ENCODE measurements at regions not wholly inside any gene's neighbourhood (a gene's known extent, or its start where the extent isn't known, plus 50 kb on each side); places are given as distances from the start of the nearest gene placed in this dataset.

- WGBS, 5 donors: 9 to 16% (median 11%) methylated on average over 4 to 7 of the region's 7 CpGs
- TF ChIP-seq POLR2A (IDR thresholded peaks at IDR 0.05) (no peak), POLR2AphosphoS5 (IDR thresholded peaks at IDR 0.05) (peak in 1 of 3 donors; percentile 18)
- TF ChIP-seq, protein P1, sequence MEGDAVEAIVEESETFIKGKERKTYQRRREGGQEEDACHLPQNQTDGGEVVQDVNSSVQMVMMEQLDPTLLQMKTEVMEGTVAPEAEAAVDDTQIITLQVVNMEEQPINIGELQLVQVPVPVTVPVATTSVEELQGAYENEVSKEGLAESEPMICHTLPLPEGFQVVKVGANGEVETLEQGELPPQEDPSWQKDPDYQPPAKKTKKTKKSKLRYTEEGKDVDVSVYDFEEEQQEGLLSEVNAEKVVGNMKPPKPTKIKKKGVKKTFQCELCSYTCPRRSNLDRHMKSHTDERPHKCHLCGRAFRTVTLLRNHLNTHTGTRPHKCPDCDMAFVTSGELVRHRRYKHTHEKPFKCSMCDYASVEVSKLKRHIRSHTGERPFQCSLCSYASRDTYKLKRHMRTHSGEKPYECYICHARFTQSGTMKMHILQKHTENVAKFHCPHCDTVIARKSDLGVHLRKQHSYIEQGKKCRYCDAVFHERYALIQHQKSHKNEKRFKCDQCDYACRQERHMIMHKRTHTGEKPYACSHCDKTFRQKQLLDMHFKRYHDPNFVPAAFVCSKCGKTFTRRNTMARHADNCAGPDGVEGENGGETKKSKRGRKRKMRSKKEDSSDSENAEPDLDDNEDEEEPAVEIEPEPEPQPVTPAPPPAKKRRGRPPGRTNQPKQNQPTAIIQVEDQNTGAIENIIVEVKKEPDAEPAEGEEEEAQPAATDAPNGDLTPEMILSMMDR (IDR thresholded peaks at IDR 0.05 in 8 of 11, conservative IDR thresholded peaks at IDR 0.05 in 3 of 11): no peak
- Histone ChIP-seq H3K4me3 (no peak overlapping the region), H3K27ac (peak overlapping the region in 1 of 8 donors; percentile 9), H3K4me1 (peaks cover 0 to 23% (median 8%) of the 10 kb centered on the region in 6 donors), H3K36me3 (no peaks in the 10 kb centered on the region), H3K27me3 (replicated peaks in 1 of 7) (peaks cover 0 to 62% (median 0%) of the 10 kb centered on the region in 7 donors), H3K9me3 (no peaks in the 10 kb centered on the region)
- DNase-seq: peak; percentile 84
- intact Hi-C loops (cut with DNase I; ENCODE audit: low total_unique reads): no loop called here
These were observed 141.7 kb upstream of the PFKP start for GRCh38 chr10:2925631-2926030.

DNA sequence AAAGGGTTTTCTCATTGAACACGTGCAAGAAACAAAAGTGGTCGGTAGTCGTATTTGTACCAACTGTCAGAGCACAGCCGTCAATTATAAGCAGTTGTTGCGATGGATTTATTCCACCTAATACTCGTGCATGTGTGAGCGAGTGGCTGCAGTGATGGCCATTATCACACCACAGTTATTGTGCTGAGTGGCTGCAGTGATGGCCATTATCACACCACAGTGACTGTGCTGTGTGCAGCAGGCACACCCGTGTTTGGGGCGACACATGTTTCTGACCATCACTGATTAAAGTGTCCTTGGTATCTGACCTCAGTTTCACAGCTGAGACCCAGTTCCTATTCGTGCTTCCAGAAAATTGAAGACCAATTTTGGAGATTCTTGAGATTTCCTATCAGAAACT lies 142.9 kb upstream of the PFKP start:
- DNase-seq: no peak
- intact Hi-C loops (cut with DNase I; ENCODE audit: low total_unique reads): no loop called here
- Histone ChIP-seq H3K27ac (no peak overlapping the region), H3K4me3 (no peak overlapping the region), H3K36me3 (no peaks in the 10 kb centered on the region), H3K4me1 (peaks cover 0 to 26% (median 8%) of the 10 kb centered on the region in 6 donors), H3K27me3 (replicated peaks in 1 of 7) (peaks cover 0 to 67% (median 0%) of the 10 kb centered on the region in 7 donors), H3K9me3 (no peaks in the 10 kb centered on the region)
- 77 to 92% (median 83%) methylated on average over 10 of the region's 10 CpGs for WGBS, 5 donors
- TF ChIP-seq POLR2A (IDR thresholded peaks at IDR 0.05): no peak
- TF ChIP-seq POLR2AphosphoS5 (IDR thresholded peaks at IDR 0.05): no peak
- TF ChIP-seq, protein P1 (IDR thresholded peaks at IDR 0.05 in 8 of 11, conservative IDR thresholded peaks at IDR 0.05 in 3 of 11): no peak

GRCh38 chr10:2921956-2922680 lies 145.2 kb upstream of the PFKP start:
- H3K9me3 ChIP-seq: no peaks in the 10 kb centered on the region
- DNase-seq: no peak
- no peak overlapping the region for H3K27ac ChIP-seq
- H3K4me1 ChIP-seq: peaks cover 0 to 20% (median 6%) of the 10 kb centered on the region in 6 donors
- no peaks in the 10 kb centered on the region for H3K36me3 ChIP-seq
- WGBS, 5 donors: 70 to 83% (median 74%) methylated on average over 23 to 26 of the region's 26 CpGs
- intact Hi-C loops (cut with DNase I; ENCODE audit: low total_unique reads): no loop called here
- H3K27me3 ChIP-seq (replicated peaks in 1 of 7): peaks cover 0 to 67% (median 0%) of the 10 kb centered on the region in 7 donors
- no peak overlapping the region for H3K4me3 ChIP-seq
- TF ChIP-seq POLR2A (IDR thresholded peaks at IDR 0.05): no peak
- no peak for TF ChIP-seq POLR2AphosphoS5 (IDR thresholded peaks at IDR 0.05)
- TF ChIP-seq, protein P1 (IDR thresholded peaks at IDR 0.05 in 8 of 11, conservative IDR thresholded peaks at IDR 0.05 in 3 of 11): no peak

- WGBS, 5 donors: 54 to 73% (median 65%) methylated on average over 6 of the region's 6 CpGs
- Histone ChIP-seq H3K27me3 (replicated peaks in 1 of 7) (peaks cover 0 to 59% (median 0%) of the 10 kb centered on the region in 7 donors), H3K9me3 (no peaks in the 10 kb centered on the region), H3K36me3 (no peaks in the 10 kb centered on the region), H3K4me3 (no peak overlapping the region), H3K27ac (no peak overlapping the region), H3K4me1 (peaks cover 0 to 15% (median 4%) of the 10 kb centered on the region in 6 donors)
- intact Hi-C loops (cut with DNase I; ENCODE audit: low total_unique reads): no loop called here
- TF ChIP-seq, protein P1 (IDR thresholded peaks at IDR 0.05 in 8 of 11, conservative IDR thresholded peaks at IDR 0.05 in 3 of 11): no peak
- TF ChIP-seq POLR2AphosphoS5 (IDR thresholded peaks at IDR 0.05) (no peak), POLR2A (IDR thresholded peaks at IDR 0.05) (no peak)
- no peak for DNase-seq
These were observed 146.7 kb upstream of the PFKP start for GRCh38 chr10:2920637-2921036.

All from spleen (tissue), 11 donors.